GM12892 (cell line): ENCODE measurements at regions not wholly inside any gene's neighbourhood (a gene's known extent, or its start where the extent isn't known, plus 50 kb on each side); places are given as distances from the start of the nearest gene placed in this dataset.

Experiments used
- POLR2A ChIP-seq: IDR thresholded peaks from 2 replicates; pipeline ENCODE4 v1.6.1; 2011; ENCODE audit warnings: low read depth, low read length, control low read depth
- POLR2AphosphoS5 ChIP-seq: IDR thresholded peaks from 2 replicates; pipeline ENCODE4 v1.6.1; 2011; ENCODE audit warnings: low read depth, low read length, control low read depth
- TAF1 ChIP-seq: IDR thresholded peaks from 2 replicates; pipeline ENCODE4 v1.6.1; 2011; ENCODE audit warnings: low read depth, mild to moderate bottlenecking, control low read depth, low read length, borderline replicate concordance

DNA sequence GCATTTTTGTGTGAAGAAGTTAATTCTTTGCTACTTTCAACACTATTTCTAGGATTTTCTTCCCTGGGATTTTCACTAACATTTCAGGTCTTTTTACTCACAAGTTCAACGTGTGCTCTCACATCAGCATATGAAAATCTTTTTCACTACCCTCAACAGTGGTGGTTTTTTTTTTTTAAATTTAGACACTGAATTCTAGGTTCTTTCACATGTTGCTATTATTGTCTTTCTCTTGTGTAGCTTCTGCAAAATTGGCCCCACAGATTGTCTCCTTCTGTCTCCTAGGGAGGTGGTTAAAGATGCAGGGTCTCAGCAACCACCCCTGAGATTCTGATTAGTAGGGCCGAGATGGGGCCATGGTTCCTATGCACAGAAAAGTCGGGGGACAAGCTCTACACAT lies 165.0 kb upstream of the GPR26 start:
- no peak for TF ChIP-seq TAF1
- TF ChIP-seq POLR2A, result no peak
- TF ChIP-seq POLR2AphosphoS5, result no peak
